OCI-LY7 (cell line): ENCODE measurements at regions not wholly inside any gene's neighbourhood (a gene's known extent, or its start where the extent isn't known, plus 50 kb on each side); places are given as distances from the start of the nearest gene placed in this dataset.

ENCODE experiments used
- BruUV-seq: library from RNA; stranded (reverse); fragments of 400-500 nt; replicated peaks from 2 replicates; lab custom pipeline; 2021; lab: Mats Ljungman, UMichigan
- CTCF ChIA-PET: fragments of 300-600 bp; sonication (Branson Sonifier 250); formaldehyde crosslinking; loops from one replicate; lab custom pipeline; 2022; ENCODE audit warnings: antibody characterized with exemption; ENCODE audit not compliant: unreplicated experiment; lab: Charles Lee
- POLR2A ChIA-PET: fragments of 300-600 bp; sonication (Branson Sonifier 250); formaldehyde crosslinking; loops from one replicate; lab custom pipeline; 2022; ENCODE audit warnings: antibody characterized with exemption; lab: Charles Lee
- DNase-seq: peaks from one replicate; pipeline ENCODE4 v3.0.0-alpha.2; 2015; ENCODE audit warnings: low spot score
- H2AFZ ChIP-seq: fragments of 200-600 bp; sonication (generic), shearing (Covaris generic); 2 replicates; pipeline ENCODE4 v1.6.1; 2014; ENCODE audit warnings: mild to moderate bottlenecking, antibody characterized with exemption, low read length, moderate library complexity
- H3K27ac ChIP-seq: fragments of 200-600 bp; sonication (generic); 2 replicates; pipeline ENCODE4 v1.5.1; 2014; ENCODE audit warnings: mixed run types, low read depth, mild to moderate bottlenecking, moderate library complexity, low read length, inconsistent platforms; ENCODE audit not compliant: poor library complexity, severe bottlenecking
- H3K36me3 ChIP-seq: fragments of 200-600 bp; sonication (generic); 2 replicates; pipeline ENCODE4 v1.6.1; 2014; ENCODE audit warnings: mild to moderate bottlenecking, antibody characterized with exemption, low read length, moderate library complexity, mixed read lengths; ENCODE audit not compliant: insufficient read depth
- H3K4me1 ChIP-seq: fragments of 200-600 bp; sonication (generic); 2 replicates; pipeline ENCODE4 v1.5.1; 2014; ENCODE audit warnings: mild to moderate bottlenecking, low read length; ENCODE audit not compliant: insufficient read depth, poor library complexity, severe bottlenecking
- H3K4me2 ChIP-seq: fragments of 200-600 bp; sonication (generic); 2 replicates; pipeline ENCODE4 v1.6.1; 2014; ENCODE audit warnings: mild to moderate bottlenecking, low read length
- H3K4me3 ChIP-seq: fragments of 200-600 bp; sonication (generic); 2 replicates; pipeline ENCODE4 v1.5.1; 2014; ENCODE audit warnings: mild to moderate bottlenecking, low read depth, low read length; ENCODE audit not compliant: poor library complexity, severe bottlenecking
- H3K79me2 ChIP-seq: fragments of 200-600 bp; sonication (generic); 2 replicates; pipeline ENCODE4 v1.6.1; 2016; ENCODE audit warnings: low read depth, mild to moderate bottlenecking, low read length, moderate library complexity, mixed read lengths; ENCODE audit not compliant: insufficient read depth
- H3K9me2 ChIP-seq: fragments of 200-600 bp; sonication (generic); 2 replicates; pipeline ENCODE4 v1.6.1; 2016; ENCODE audit warnings: mild to moderate bottlenecking, low read length, mixed read lengths; ENCODE audit not compliant: insufficient read depth
- H3K9me3 ChIP-seq: fragments of 200-600 bp; sonication (generic); 2 replicates; pipeline ENCODE4 v1.6.1; 2014; ENCODE audit warnings: mild to moderate bottlenecking, mixed run types, low read length, mixed read lengths
- H4K20me1 ChIP-seq: fragments of 200-600 bp; sonication (generic); 2 replicates; pipeline ENCODE4 v1.6.1; 2014; ENCODE audit warnings: mild to moderate bottlenecking, antibody characterized with exemption, low read length, moderate library complexity, mixed read lengths; ENCODE audit not compliant: insufficient read depth
- EZH2phosphoT487 ChIP-seq: fragments of 200-600 bp; sonication (generic); IDR thresholded peaks from 2 replicates; pipeline ENCODE4 v1.6.1; 2018; ENCODE audit warnings: low read depth, borderline replicate concordance, mild to moderate bottlenecking, mixed run types, antibody characterized with exemption, low read length, moderate library complexity, mixed read lengths
- intact Hi-C: fragments of 100-400 bp; cut with micrococcal nuclease; formaldehyde crosslinking; loops from one replicate; pipeline ENCODE4 v1.10.0; 2022; ENCODE audit not compliant: unreplicated experiment
- TF ChIP-seq, protein P1 (sequence below): fragments of 200-600 bp; sonication (generic); conservative IDR thresholded peaks from 2 replicates; pipeline ENCODE4 v1.5.1; 2014; ENCODE audit warnings: mild to moderate bottlenecking, antibody characterized with exemption, low read length, moderate library complexity, mixed read lengths

DNA sequence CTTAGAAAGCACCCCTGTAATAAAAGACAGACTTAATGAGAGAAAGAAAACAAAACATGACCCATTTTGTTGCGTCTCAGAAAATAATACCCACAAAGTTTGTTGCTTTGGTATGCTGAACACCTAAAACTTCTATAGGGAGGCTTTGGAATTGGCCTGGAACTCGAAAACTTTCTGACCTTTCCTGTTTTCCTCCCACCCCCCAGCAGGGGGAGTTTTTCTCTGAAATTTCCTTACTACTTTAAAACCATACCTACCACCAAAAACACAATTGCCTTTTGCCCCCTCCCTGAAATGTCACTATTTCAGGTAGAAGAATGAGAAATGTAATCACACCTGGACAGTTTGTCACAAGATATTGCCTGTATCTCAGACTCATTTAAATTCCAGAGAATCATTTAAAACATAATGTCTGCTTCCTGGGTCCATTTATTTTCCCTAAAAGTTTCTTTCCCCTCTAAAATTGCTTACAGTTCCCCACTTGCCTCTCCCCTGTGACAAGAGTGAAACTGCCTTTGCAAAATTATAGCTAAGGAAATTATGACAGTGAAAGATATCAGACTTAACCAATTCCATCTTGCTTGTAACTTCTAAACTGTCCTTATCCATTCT lies 2700.2 kb downstream of the PCDH9 start:
- intact Hi-C loops = no loop called here
- Histone ChIP-seq H3K4me2 (no peak overlapping the region), H3K9me2 (no peaks in the 10 kb centered on the region), H3K36me3 (no peaks in the 10 kb centered on the region), H4K20me1 (no peaks in the 10 kb centered on the region), H3K79me2 (no peaks in the 10 kb centered on the region), H3K27ac (no peak overlapping the region), H3K9me3 (no peaks in the 10 kb centered on the region), H2AFZ (no peak overlapping the region), H3K4me1 (no peaks in the 10 kb centered on the region), H3K4me3 (no peak overlapping the region)
- TF ChIP-seq EZH2phosphoT487 = no peak
- TF ChIP-seq, protein P1, sequence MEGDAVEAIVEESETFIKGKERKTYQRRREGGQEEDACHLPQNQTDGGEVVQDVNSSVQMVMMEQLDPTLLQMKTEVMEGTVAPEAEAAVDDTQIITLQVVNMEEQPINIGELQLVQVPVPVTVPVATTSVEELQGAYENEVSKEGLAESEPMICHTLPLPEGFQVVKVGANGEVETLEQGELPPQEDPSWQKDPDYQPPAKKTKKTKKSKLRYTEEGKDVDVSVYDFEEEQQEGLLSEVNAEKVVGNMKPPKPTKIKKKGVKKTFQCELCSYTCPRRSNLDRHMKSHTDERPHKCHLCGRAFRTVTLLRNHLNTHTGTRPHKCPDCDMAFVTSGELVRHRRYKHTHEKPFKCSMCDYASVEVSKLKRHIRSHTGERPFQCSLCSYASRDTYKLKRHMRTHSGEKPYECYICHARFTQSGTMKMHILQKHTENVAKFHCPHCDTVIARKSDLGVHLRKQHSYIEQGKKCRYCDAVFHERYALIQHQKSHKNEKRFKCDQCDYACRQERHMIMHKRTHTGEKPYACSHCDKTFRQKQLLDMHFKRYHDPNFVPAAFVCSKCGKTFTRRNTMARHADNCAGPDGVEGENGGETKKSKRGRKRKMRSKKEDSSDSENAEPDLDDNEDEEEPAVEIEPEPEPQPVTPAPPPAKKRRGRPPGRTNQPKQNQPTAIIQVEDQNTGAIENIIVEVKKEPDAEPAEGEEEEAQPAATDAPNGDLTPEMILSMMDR = peak; percentile 82
- ChIA-PET POLR2A (no interaction called here), CTCF (no interaction called here)
- BruUV-seq = no TSS peak
- DNase-seq = peak; percentile 17

DNA sequence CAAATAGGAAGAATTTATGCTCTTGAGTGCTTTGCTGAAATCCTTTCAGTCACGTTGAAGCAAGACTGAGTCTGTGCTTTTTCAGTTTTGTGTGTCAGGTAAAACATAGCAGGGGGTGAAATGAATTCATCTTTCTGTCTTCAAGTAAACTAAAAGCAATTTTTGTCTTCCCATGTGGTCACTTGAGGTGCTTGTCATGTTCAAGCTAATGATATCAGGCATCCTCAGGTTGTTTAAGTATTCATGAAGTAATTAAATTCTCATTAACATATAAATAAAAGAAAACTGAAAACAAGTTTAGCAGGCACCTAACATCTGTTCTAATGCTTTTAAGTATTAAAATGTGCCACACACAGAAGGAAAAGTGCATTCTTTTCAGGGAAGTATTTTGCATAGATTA lies 2701.3 kb downstream of the PCDH9 start:
- BruUV-seq = no TSS peak
- no peaks in the 10 kb centered on the region for H3K4me1 ChIP-seq
- ChIA-PET CTCF (no interaction called here), POLR2A (no interaction called here)
- no peak overlapping the region for H3K4me2 ChIP-seq
- H3K9me2 ChIP-seq = no peaks in the 10 kb centered on the region
- no peaks in the 10 kb centered on the region for H4K20me1 ChIP-seq
- intact Hi-C loops = no loop called here
- no peak overlapping the region for H3K27ac ChIP-seq
- H3K4me3 ChIP-seq = no peak overlapping the region
- H2AFZ ChIP-seq = no peak overlapping the region
- DNase-seq = no peak
- H3K79me2 ChIP-seq = no peaks in the 10 kb centered on the region
- no peaks in the 10 kb centered on the region for H3K9me3 ChIP-seq
- no peak for TF ChIP-seq EZH2phosphoT487
- TF ChIP-seq, protein P1 = no peak
- H3K36me3 ChIP-seq = no peaks in the 10 kb centered on the region

- Histone ChIP-seq H3K4me2 (no peak overlapping the region), H2AFZ (no peak overlapping the region), H3K79me2 (no peaks in the 10 kb centered on the region), H3K36me3 (no peaks in the 10 kb centered on the region), H3K9me3 (no peaks in the 10 kb centered on the region), H3K9me2 (no peaks in the 10 kb centered on the region), H4K20me1 (no peaks in the 10 kb centered on the region), H3K27ac (no peak overlapping the region), H3K4me1 (no peaks in the 10 kb centered on the region), H3K4me3 (no peak overlapping the region)
- no peak for DNase-seq
- TF ChIP-seq, protein P1 = no peak
- TF ChIP-seq EZH2phosphoT487 = no peak
- BruUV-seq = no TSS peak
- ChIA-PET CTCF (no interaction called here), POLR2A (no interaction called here)
- intact Hi-C loops = no loop called here
Measured at GRCh38 chr13:64527561-64527960, 2702.6 kb downstream of the PCDH9 start.
